ENCODE measurements at regions not wholly inside any gene's neighbourhood (a gene's known extent, or its start where the extent isn't known, plus 50 kb on each side); places are given as distances from the start of the nearest gene placed in this dataset.

GRCh38 chr22:48982321-48982905, 845.3 kb downstream of the BRD1 start:
- no peak for DNase-seq

GRCh38 chr22:48981371-48982061, 846.2 kb downstream of the BRD1 start:
- DNase-seq = no peak

- DNase-seq = no peak
Measured at GRCh38 chr22:48980918-48981317, 846.8 kb downstream of the BRD1 start.

GRCh38 chr22:48980409-48980808, 847.3 kb downstream of the BRD1 start:
- DNase-seq = no peak

GRCh38 chr22:48979482-48979881, 848.2 kb downstream of the BRD1 start:
- DNase-seq = no peak

- DNase-seq = no peak
Measured at GRCh38 chr22:48976556-48977535, 850.8 kb downstream of the BRD1 start.

GRCh38 chr22:48975886-48976285, 851.8 kb downstream of the BRD1 start:
- DNase-seq = no peak

GRCh38 chr22:48975316-48975741, 852.3 kb downstream of the BRD1 start:
- no peak for DNase-seq

GRCh38 chr22:48974443-48975315, 853.0 kb downstream of the BRD1 start:
- DNase-seq = no peak

GRCh38 chr22:48973694-48974041, 854.0 kb downstream of the BRD1 start:
- DNase-seq = no peak

- no peak for DNase-seq
Measured at GRCh38 chr22:48972979-48973693, 854.5 kb downstream of the BRD1 start.

GRCh38 chr22:48968201-48968959, 859.3 kb downstream of the BRD1 start:
- DNase-seq = peak in 1 of 2 experiments; percentile 27

- DNase-seq = no peak
Measured at GRCh38 chr22:48963405-48963804, 864.3 kb downstream of the BRD1 start.

GRCh38 chr22:48961705-48962104, 866.0 kb downstream of the BRD1 start:
- DNase-seq = no peak

- no peak for DNase-seq
Measured at GRCh38 chr22:48960980-48961660, 866.6 kb downstream of the BRD1 start.

- no peak for DNase-seq
Measured at GRCh38 chr22:48960576-48960975, 867.1 kb downstream of the BRD1 start.

GRCh38 chr22:48959496-48959895, 868.2 kb downstream of the BRD1 start:
- no peak for DNase-seq

GRCh38 chr22:48957987-48958321, 869.7 kb downstream of the BRD1 start:
- no peak for DNase-seq

GRCh38 chr22:48957311-48957986, 870.2 kb downstream of the BRD1 start:
- DNase-seq = no peak

Measured in activated T-cell treated with anti-CD3 and anti-CD28 coated beads, Interleukin-2, amount 50 U/mL, for 48 hours (primary cell).